HepG2 (cell line): ENCODE measurements at regions not wholly inside any gene's neighbourhood (a gene's known extent, or its start where the extent isn't known, plus 50 kb on each side); places are given as distances from the start of the nearest gene placed in this dataset.

ENCODE experiments used
- BHLHE40 ChIP-seq: IDR thresholded peaks from 2 replicates; pipeline ENCODE4 v1.6.1; 2011; ENCODE audit warnings: low read length, improper control_type of control experiment
- CREB1 ChIP-seq, 2 experiments: fragments of 450-650 bp in 1 of 2; IDR thresholded peaks; 2 replicates each; pipeline ENCODE4 v1.6.1; 2016 to 2017; ENCODE audit warnings: control low read depth in 1 of 2, mild to moderate bottlenecking in 1 of 2, missing compliant biosample characterization in 1 of 2, missing genetic modification characterization in 1 of 2
- NCOA5 ChIP-seq: sonication (generic); formaldehyde crosslinking; IDR thresholded peaks from 2 replicates; pipeline ENCODE4 v1.4.0; 2020; ENCODE audit warnings: missing genetic modification reagents
- POLR2A ChIP-seq, 2 experiments: IDR thresholded peaks; 2 replicates each; pipeline ENCODE4 v1.6.1; 2011; ENCODE audit warnings: low read depth in 2 of 2, low read length in 2 of 2, mild to moderate bottlenecking in 1 of 2, moderate library complexity in 1 of 2; ENCODE audit not compliant: insufficient read depth in 1 of 2
- PRPF4 ChIP-seq: fragments of 200-400 bp; formaldehyde crosslinking; IDR thresholded peaks from 2 replicates; pipeline ENCODE4 v1.6.1; 2016; ENCODE audit warnings: low read length, low read depth; ENCODE audit not compliant: poor library complexity, severe bottlenecking
- ZNF296 ChIP-seq: sonication (generic); formaldehyde crosslinking; conservative IDR thresholded peaks from 2 replicates; pipeline ENCODE4 v1.5.0; 2020; ENCODE audit warnings: mild to moderate bottlenecking, missing genetic modification reagents
- ZNF660 ChIP-seq: sonication (generic); formaldehyde crosslinking; IDR thresholded peaks from 2 replicates; pipeline ENCODE4 v1.5.1; 2020; ENCODE audit warnings: mild to moderate bottlenecking, low read depth, missing genetic modification reagents, borderline replicate concordance
- ZNF768 ChIP-seq: sonication (generic); formaldehyde crosslinking; IDR thresholded peaks from 2 replicates; pipeline ENCODE4 v1.4.0; 2020; ENCODE audit warnings: missing genetic modification reagents
- ZNF792 ChIP-seq: IDR thresholded peaks from 2 replicates; pipeline ENCODE4 v1.6.1; 2016
- TF ChIP-seq, protein P1 (sequence below): sonication (generic); formaldehyde crosslinking; IDR thresholded peaks from 2 replicates; pipeline ENCODE4 v1.5.0; 2020; ENCODE audit warnings: mild to moderate bottlenecking, missing genetic modification reagents, moderate library complexity
- TF ChIP-seq, protein P2 (sequence below): sonication (generic); formaldehyde crosslinking; IDR thresholded peaks from 2 replicates; pipeline ENCODE4 v1.4.0; 2020; ENCODE audit warnings: missing genetic modification reagents
- TF ChIP-seq, protein P3 (sequence below): sonication (generic); formaldehyde crosslinking; conservative IDR thresholded peaks from 2 replicates; pipeline ENCODE4 v1.8.0; 2022; ENCODE audit warnings: low read depth, missing genetic modification reagents

DNA sequence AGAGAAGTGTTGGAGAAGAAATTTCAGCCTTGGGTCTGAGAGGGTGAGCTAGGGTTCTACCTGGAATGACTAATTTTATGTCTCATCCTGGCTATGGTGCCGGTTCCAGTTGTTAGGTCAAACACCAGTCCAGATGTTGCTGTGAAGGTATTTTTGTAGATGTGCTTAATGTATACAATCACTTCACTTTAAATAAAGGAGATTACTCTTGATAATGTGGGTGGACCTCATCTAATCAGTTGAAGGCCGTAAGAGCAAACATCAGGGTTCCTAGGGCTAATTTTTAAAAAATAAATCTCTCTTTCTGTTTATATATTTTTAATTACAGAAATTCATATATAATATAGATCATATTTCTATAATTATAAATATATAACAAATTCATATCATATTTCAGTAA is 90.5 kb upstream of the GDNF start:
- TF ChIP-seq ZNF296 (no peak), ZNF792 (CRISPR knock-in tag) (no peak), ZNF768 (CRISPR knock-in tag) (no peak), PRPF4 (no peak), BHLHE40 (no peak), ZNF660 (CRISPR knock-in tag) (no peak), CREB1 (IDR thresholded peaks at IDR 0.05) (no peak), CREB1 (CRISPR knock-in tag; IDR thresholded peaks at IDR 0.05) (no peak), NCOA5 (CRISPR knock-in tag) (no peak), POLR2A (IDR thresholded peaks at IDR 0.05; ENCODE audit: insufficient read depth in 1 of 2, low read depth in 2 of 2, low read length in 2 of 2) (no peak)
- TF ChIP-seq, protein P1, sequence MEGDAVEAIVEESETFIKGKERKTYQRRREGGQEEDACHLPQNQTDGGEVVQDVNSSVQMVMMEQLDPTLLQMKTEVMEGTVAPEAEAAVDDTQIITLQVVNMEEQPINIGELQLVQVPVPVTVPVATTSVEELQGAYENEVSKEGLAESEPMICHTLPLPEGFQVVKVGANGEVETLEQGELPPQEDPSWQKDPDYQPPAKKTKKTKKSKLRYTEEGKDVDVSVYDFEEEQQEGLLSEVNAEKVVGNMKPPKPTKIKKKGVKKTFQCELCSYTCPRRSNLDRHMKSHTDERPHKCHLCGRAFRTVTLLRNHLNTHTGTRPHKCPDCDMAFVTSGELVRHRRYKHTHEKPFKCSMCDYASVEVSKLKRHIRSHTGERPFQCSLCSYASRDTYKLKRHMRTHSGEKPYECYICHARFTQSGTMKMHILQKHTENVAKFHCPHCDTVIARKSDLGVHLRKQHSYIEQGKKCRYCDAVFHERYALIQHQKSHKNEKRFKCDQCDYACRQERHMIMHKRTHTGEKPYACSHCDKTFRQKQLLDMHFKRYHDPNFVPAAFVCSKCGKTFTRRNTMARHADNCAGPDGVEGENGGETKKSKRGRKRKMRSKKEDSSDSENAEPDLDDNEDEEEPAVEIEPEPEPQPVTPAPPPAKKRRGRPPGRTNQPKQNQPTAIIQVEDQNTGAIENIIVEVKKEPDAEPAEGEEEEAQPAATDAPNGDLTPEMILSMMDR: no peak
- TF ChIP-seq, protein P2, sequence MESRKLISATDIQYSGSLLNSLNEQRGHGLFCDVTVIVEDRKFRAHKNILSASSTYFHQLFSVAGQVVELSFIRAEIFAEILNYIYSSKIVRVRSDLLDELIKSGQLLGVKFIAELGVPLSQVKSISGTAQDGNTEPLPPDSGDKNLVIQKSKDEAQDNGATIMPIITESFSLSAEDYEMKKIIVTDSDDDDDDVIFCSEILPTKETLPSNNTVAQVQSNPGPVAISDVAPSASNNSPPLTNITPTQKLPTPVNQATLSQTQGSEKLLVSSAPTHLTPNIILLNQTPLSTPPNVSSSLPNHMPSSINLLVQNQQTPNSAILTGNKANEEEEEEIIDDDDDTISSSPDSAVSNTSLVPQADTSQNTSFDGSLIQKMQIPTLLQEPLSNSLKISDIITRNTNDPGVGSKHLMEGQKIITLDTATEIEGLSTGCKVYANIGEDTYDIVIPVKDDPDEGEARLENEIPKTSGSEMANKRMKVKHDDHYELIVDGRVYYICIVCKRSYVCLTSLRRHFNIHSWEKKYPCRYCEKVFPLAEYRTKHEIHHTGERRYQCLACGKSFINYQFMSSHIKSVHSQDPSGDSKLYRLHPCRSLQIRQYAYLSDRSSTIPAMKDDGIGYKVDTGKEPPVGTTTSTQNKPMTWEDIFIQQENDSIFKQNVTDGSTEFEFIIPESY (CRISPR knock-in tag): no peak
- TF ChIP-seq, protein P3, sequence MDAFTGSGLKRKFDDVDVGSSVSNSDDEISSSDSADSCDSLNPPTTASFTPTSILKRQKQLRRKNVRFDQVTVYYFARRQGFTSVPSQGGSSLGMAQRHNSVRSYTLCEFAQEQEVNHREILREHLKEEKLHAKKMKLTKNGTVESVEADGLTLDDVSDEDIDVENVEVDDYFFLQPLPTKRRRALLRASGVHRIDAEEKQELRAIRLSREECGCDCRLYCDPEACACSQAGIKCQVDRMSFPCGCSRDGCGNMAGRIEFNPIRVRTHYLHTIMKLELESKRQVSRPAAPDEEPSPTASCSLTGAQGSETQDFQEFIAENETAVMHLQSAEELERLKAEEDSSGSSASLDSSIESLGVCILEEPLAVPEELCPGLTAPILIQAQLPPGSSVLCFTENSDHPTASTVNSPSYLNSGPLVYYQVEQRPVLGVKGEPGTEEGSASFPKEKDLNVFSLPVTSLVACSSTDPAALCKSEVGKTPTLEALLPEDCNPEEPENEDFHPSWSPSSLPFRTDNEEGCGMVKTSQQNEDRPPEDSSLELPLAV (CRISPR knock-in tag): no peak
